Colonic mucosa (tissue), 4 donors: ENCODE measurements at regions not wholly inside any gene's neighbourhood (a gene's known extent, or its start where the extent isn't known, plus 50 kb on each side); places are given as distances from the start of the nearest gene placed in this dataset.

Experiments
- DNase-seq: peaks from one replicate; pipeline ENCODE4 v3.0.0-alpha.2; 2020
- H3K27ac ChIP-seq: fragments of 200-600 bp; one replicate; pipeline ENCODE4 v1.8.0; 2021
- H3K27me3 ChIP-seq: fragments of 200-600 bp; one replicate; pipeline ENCODE4 v1.8.0; 2021
- H3K36me3 ChIP-seq: fragments of 200-600 bp; one replicate; pipeline ENCODE4 v1.8.0; 2021
- H3K4me1 ChIP-seq: fragments of 200-600 bp; one replicate; pipeline ENCODE4 v1.8.0; 2021; ENCODE audit warnings: mild to moderate bottlenecking
- H3K4me3 ChIP-seq: fragments of 200-600 bp; one replicate; pipeline ENCODE4 v1.8.0; 2021
- H3K9ac ChIP-seq, 2 donors: one replicate each; pipeline ENCODE4 v1.7.0; 2013; ENCODE audit warnings: control low read depth in 2 of 2, low read depth in 2 of 2, low read length in 2 of 2
- H3K9me3 ChIP-seq: fragments of 200-600 bp; one replicate; pipeline ENCODE4 v1.8.0; 2021
- intact Hi-C: fragments of 100-400 bp; cut with DNase I; formaldehyde crosslinking; loops from one replicate; pipeline ENCODE4 v1.14.1; 2022
- TF ChIP-seq, protein P1 (sequence below): fragments of 200-600 bp; IDR thresholded peaks from one replicate; pipeline ENCODE4 v1.8.0; 2022; ENCODE audit warnings: antibody characterized with exemption, mild to moderate bottlenecking
- donor health status: healthy.
- donor health status: DM: no; HTN: no; CAD: no.
- donor health status: DM: no; HTN: no; CAD: no.

DNA sequence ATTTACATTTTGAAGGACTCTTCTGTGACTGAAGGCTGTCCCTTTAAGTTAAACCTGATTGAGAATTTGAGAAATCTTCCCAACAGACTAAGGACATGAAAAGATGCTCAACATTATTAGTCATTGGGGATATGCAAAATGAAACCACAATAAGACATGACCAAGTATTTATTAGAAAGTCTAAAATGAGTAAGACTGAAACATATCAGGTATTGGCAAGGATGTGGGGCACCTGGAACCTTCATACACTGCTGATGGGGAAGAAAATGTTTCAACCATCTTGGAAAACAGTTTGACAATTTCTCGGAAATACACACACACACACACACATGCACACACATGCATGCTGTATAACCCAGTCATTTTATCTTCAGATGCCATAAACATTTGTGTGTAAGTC is 132.1 kb upstream of the CDK6 start:
- H3K4me1 ChIP-seq = no peaks in the 10 kb centered on the region
- intact Hi-C loops = no loop called here
- no peaks in the 10 kb centered on the region for H3K9me3 ChIP-seq
- no peak for DNase-seq
- no peak overlapping the region for H3K4me3 ChIP-seq
- no peak overlapping the region for H3K9ac ChIP-seq
- TF ChIP-seq, protein P1, sequence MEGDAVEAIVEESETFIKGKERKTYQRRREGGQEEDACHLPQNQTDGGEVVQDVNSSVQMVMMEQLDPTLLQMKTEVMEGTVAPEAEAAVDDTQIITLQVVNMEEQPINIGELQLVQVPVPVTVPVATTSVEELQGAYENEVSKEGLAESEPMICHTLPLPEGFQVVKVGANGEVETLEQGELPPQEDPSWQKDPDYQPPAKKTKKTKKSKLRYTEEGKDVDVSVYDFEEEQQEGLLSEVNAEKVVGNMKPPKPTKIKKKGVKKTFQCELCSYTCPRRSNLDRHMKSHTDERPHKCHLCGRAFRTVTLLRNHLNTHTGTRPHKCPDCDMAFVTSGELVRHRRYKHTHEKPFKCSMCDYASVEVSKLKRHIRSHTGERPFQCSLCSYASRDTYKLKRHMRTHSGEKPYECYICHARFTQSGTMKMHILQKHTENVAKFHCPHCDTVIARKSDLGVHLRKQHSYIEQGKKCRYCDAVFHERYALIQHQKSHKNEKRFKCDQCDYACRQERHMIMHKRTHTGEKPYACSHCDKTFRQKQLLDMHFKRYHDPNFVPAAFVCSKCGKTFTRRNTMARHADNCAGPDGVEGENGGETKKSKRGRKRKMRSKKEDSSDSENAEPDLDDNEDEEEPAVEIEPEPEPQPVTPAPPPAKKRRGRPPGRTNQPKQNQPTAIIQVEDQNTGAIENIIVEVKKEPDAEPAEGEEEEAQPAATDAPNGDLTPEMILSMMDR = no peak
- no peaks in the 10 kb centered on the region for H3K27me3 ChIP-seq
- no peaks in the 10 kb centered on the region for H3K36me3 ChIP-seq
- no peak overlapping the region for H3K27ac ChIP-seq

DNA sequence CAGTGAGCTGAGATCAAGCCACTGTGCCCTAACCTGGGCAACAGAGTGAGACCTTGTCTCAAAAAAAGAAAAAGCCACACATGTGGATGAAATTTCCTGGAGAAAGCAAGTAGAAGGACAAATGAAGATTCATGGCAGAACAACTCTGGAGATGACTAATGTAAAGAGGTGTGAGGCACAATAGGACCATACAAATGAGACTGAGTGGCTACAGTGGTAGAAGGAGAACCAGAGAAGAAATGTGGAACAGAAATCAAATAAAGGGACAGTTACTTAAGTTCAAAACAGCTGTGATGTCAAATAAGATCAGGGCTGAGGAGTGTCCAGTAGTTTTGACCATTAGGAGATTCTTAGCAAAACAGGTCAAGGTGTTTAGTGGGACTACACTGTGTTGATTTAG is 130.9 kb upstream of the CDK6 start:
- intact Hi-C loops = no loop called here
- TF ChIP-seq, protein P1 = no peak
- H3K9ac ChIP-seq = no peak overlapping the region
- H3K9me3 ChIP-seq = no peaks in the 10 kb centered on the region
- no peaks in the 10 kb centered on the region for H3K4me1 ChIP-seq
- DNase-seq = no peak
- H3K36me3 ChIP-seq = no peaks in the 10 kb centered on the region
- H3K27me3 ChIP-seq = no peaks in the 10 kb centered on the region
- H3K27ac ChIP-seq = no peak overlapping the region
- H3K4me3 ChIP-seq = no peak overlapping the region

DNA sequence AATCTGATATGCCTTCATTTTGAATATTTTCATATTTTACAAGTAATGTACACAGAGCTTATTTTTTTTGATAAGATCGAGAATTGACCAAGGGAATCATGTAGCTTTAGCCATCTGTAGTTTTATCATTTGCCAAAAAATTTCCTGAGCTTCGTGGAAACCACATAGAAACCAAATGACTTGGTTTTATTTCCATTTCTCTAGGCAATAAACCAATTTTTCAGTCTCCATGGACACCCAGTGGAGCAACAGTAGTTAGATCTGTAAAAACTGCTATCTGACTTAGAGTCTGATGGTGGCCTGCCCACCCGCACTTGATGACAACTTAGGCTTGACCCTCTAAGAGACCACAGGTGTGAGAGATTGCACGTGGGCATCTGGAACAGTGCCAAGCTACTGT is 127.8 kb upstream of the CDK6 start:
- Histone ChIP-seq H3K27me3 (no peaks in the 10 kb centered on the region), H3K4me3 (no peak overlapping the region), H3K9me3 (no peaks in the 10 kb centered on the region), H3K4me1 (no peaks in the 10 kb centered on the region), H3K27ac (no peak overlapping the region), H3K9ac (no peak overlapping the region), H3K36me3 (no peaks in the 10 kb centered on the region)
- intact Hi-C loops = no loop called here
- TF ChIP-seq, protein P1 = no peak
- no peak for DNase-seq

DNA sequence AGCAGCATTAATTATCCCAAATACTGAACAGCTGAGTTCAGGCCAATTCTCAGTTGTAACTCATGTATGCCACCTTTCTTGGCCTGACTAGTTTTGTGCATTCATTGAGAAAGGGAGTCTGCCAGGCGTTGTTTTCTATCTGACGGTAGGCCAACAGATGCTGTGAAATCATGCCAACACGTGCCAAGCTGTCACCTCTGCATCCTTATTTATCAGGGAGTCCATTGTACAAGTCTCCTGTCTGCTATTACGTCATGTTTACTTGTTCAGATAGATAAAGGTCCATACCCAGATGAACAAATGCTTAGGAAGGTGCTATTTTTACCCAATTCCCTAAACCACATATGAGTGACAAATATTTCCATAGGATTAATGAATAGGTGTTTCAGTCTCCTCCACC is 127.2 kb upstream of the CDK6 start:
- no peaks in the 10 kb centered on the region for H3K4me1 ChIP-seq
- intact Hi-C loops = no loop called here
- TF ChIP-seq, protein P1 = no peak
- H3K36me3 ChIP-seq = no peaks in the 10 kb centered on the region
- no peak overlapping the region for H3K9ac ChIP-seq
- H3K4me3 ChIP-seq = no peak overlapping the region
- H3K27ac ChIP-seq = no peak overlapping the region
- H3K27me3 ChIP-seq = no peaks in the 10 kb centered on the region
- H3K9me3 ChIP-seq = no peaks in the 10 kb centered on the region
- no peak for DNase-seq

DNA sequence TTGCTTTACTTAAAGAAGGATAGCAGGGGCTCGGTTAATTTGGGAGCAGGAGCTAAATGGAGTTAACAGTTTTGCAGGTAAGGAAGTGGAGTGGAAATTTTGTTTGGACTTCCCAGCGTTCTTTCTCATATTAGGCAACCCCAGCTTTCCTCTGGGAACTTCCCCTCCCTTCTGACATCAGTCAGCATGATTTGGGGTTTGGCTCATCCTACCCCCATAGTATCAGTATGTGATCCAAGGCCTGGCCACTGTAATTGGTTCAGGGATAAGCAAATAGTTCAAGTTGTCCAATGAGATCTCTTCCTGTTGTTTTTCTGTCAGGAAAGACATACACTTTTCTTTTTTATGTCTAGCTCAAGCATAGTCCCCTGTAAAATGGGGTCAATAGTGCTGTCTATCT is 125.6 kb upstream of the CDK6 start:
- H3K9me3 ChIP-seq = no peaks in the 10 kb centered on the region
- H3K9ac ChIP-seq = no peak overlapping the region
- DNase-seq = no peak
- no peaks in the 10 kb centered on the region for H3K27me3 ChIP-seq
- H3K27ac ChIP-seq = no peak overlapping the region
- H3K4me3 ChIP-seq = no peak overlapping the region
- no peaks in the 10 kb centered on the region for H3K36me3 ChIP-seq
- no peaks in the 10 kb centered on the region for H3K4me1 ChIP-seq
- intact Hi-C loops = no loop called here
- TF ChIP-seq, protein P1 = no peak

DNA sequence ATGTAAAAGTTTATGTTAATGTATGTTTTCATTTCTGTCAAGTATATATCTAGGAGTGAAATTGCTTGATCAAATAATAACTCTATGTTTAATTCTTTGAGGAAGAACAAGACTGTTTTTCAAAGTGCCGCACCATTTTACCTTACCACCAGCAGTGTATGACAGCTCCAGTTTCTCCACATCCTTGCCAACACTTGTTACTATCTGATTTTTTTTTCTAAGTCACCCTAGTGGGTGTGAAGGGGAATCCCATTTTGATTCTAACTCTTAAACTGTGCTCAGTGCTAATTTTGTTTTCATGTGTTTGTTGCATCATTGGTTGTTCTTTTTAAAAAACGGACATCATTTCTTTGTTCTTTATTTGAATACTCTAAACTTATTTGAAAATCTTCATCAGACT is 120.2 kb upstream of the CDK6 start:
- intact Hi-C loops = no loop called here
- no peak overlapping the region for H3K27ac ChIP-seq
- TF ChIP-seq, protein P1 = no peak
- H3K36me3 ChIP-seq = no peaks in the 10 kb centered on the region
- no peaks in the 10 kb centered on the region for H3K9me3 ChIP-seq
- DNase-seq = no peak
- H3K4me3 ChIP-seq = no peak overlapping the region
- no peaks in the 10 kb centered on the region for H3K4me1 ChIP-seq
- no peaks in the 10 kb centered on the region for H3K27me3 ChIP-seq
- no peak overlapping the region for H3K9ac ChIP-seq
